GM12878 (cell line): ENCODE measurements at regions not wholly inside any gene's neighbourhood (a gene's known extent, or its start where the extent isn't known, plus 50 kb on each side); places are given as distances from the start of the nearest gene placed in this dataset.

Source experiments
- CHD2 ChIP-seq: IDR thresholded peaks from 2 replicates; pipeline ENCODE4 v1.6.1; 2011; ENCODE audit warnings: low read depth, low read length, improper control_type of control experiment, borderline replicate concordance
- CHD4 ChIP-seq: fragments of 200-600 bp; sonication (generic); IDR thresholded peaks from 2 replicates; pipeline ENCODE4 v1.6.1; 2016; ENCODE audit warnings: mild to moderate bottlenecking
- E2F8 ChIP-seq: fragments of 450-650 bp; IDR thresholded peaks from 2 replicates; pipeline ENCODE4 v1.6.1; 2018; ENCODE audit warnings: mild to moderate bottlenecking, low read depth, moderate library complexity; ENCODE audit not compliant: partially characterized antibody
- E4F1 ChIP-seq: fragments of 450-650 bp; IDR thresholded peaks from 2 replicates; pipeline ENCODE4 v1.6.1; 2018; ENCODE audit warnings: borderline replicate concordance, mild to moderate bottlenecking; ENCODE audit not compliant: partially characterized antibody
- EZH2 ChIP-seq: IDR thresholded peaks from 2 replicates; pipeline ENCODE4 v1.6.1; 2012; ENCODE audit warnings: low read depth, mild to moderate bottlenecking, control low read depth, inconsistent platforms, low read length, borderline replicate concordance; ENCODE audit not compliant: control insufficient read depth
- HSF1 ChIP-seq: fragments of 150-350 bp; IDR thresholded peaks from 2 replicates; pipeline ENCODE4 v1.6.1; 2014; ENCODE audit warnings: mild to moderate bottlenecking, low read depth, low read length
- NR2F1 ChIP-seq: fragments of 450-650 bp; conservative IDR thresholded peaks from 2 replicates; pipeline ENCODE4 v1.6.1; 2017; ENCODE audit warnings: mild to moderate bottlenecking

- no peak for TF ChIP-seq CHD4
- no peak for TF ChIP-seq E2F8
- TF ChIP-seq E4F1: no peak
- no peak for TF ChIP-seq HSF1
- no peak for TF ChIP-seq CHD2
- TF ChIP-seq EZH2: no peak
- TF ChIP-seq NR2F1: no peak
Measured at GRCh38 chr2:10499911-10500521, 51.9 kb upstream of the ODC1 start (continued).
